ENCODE measurements at regions not wholly inside any gene's neighbourhood (a gene's known extent, or its start where the extent isn't known, plus 50 kb on each side); places are given as distances from the start of the nearest gene placed in this dataset.

GRCh38 chr1:222459652-222460051, 88.3 kb downstream of the HHIPL2 start:
- DNase-seq (ENCODE audit: low spot score) (no peak), ATAC-seq (ENCODE audit: low FRiP score) (no peak)
- TF ChIP-seq CTCF (IDR thresholded peaks at IDR 0.05) = no peak

DNA sequence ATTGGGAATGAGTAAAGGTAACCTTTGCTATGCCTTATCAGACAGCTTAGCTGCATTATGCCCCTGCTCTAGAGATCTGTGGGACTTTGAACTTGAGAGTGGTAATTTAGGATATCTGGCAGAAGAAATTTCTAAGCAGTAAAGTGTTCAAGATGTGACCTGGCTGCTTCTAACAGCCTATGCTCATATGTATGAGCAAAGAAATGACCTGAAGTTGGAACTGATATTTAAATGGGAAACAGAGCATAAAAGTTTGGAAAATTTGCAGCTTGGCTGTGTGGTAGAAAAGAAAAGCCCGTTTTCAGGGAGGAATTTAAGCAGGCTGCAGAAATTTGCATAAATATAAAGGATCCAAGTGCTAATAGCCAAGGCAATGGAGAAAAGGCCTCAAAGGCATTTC, 90.4 kb downstream of the HHIPL2 start:
- no peak for DNase-seq (ENCODE audit: low spot score)
- no peak for TF ChIP-seq CTCF (IDR thresholded peaks at IDR 0.05)
- no peak for ATAC-seq (ENCODE audit: low FRiP score)

GRCh38 chr1:222457084-222457483, 90.8 kb downstream of the HHIPL2 start:
- ATAC-seq (ENCODE audit: low FRiP score) (no peak), DNase-seq (ENCODE audit: low spot score) (no peak)
- no peak for TF ChIP-seq CTCF (IDR thresholded peaks at IDR 0.05)

- ATAC-seq (ENCODE audit: low FRiP score) (peak; percentile 95), DNase-seq (ENCODE audit: low spot score) (peak; percentile 61)
- peak in 1 of 3 donors; percentile 61 for TF ChIP-seq CTCF (IDR thresholded peaks at IDR 0.05)
Measured at GRCh38 chr1:222455188-222455879, 92.6 kb downstream of the HHIPL2 start.

DNA sequence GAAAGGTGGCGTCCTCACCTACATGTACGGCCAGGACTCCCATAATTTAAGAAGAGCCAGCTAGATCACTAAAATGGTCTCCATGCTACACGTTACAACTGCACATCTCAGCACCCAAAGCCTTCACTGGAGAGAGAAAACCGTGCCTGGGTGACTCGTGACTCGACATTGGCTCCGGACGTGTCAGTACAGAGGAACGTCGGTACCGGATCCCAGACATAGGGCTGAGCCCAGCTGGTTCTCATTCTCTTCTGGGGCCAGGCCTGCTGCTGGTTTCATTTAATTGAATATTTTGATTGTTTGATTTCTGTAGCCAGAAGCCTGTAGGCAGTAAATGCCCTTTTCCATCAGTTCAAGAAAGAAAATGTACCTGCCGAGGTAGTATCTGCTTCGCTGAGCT, 93.1 kb downstream of the HHIPL2 start:
- no peak for TF ChIP-seq CTCF (IDR thresholded peaks at IDR 0.05)
- DNase-seq (ENCODE audit: low spot score) (no peak), ATAC-seq (ENCODE audit: low FRiP score) (no peak)

GRCh38 chr1:222454186-222454585, 93.7 kb downstream of the HHIPL2 start:
- no peak for TF ChIP-seq CTCF (IDR thresholded peaks at IDR 0.05)
- DNase-seq (ENCODE audit: low spot score) (no peak), ATAC-seq (ENCODE audit: low FRiP score) (no peak)

- ATAC-seq (ENCODE audit: low FRiP score) = no peak
- no peak for TF ChIP-seq CTCF (IDR thresholded peaks at IDR 0.05)
- DNase-seq (ENCODE audit: low spot score) = no peak
Measured at GRCh38 chr1:222452031-222452430, 95.9 kb downstream of the HHIPL2 start.

Measured in omental fat pad (tissue), 3 donors.